Neural cell (in vitro differentiated cells): ENCODE measurements at regions not wholly inside any gene's neighbourhood (a gene's known extent, or its start where the extent isn't known, plus 50 kb on each side); places are given as distances from the start of the nearest gene placed in this dataset.
A peak's percentile ranks its signal among the peaks of the same experiment; 100 is the strongest.

ENCODE experiments used
- H2AFZ ChIP-seq: fragments of 200-600, 300-800 bp; sonication (generic), shearing (Covaris generic); 2 replicates; pipeline ENCODE4 v1.6.0; 2014; ENCODE audit warnings: low read depth, mild to moderate bottlenecking, antibody characterized with exemption, low read length, moderate library complexity
- H3F3A ChIP-seq: fragments of 200-600 bp; shearing (Covaris generic); 2 replicates; pipeline ENCODE4 v1.6.1; 2016; ENCODE audit warnings: mild to moderate bottlenecking, moderate library complexity, mixed read lengths, antibody characterized with exemption, low read length; ENCODE audit not compliant: insufficient read depth, poor library complexity, severe bottlenecking
- H3K27ac ChIP-seq: fragments of 200-600, 300-800 bp; sonication (generic), shearing (Covaris generic); 2 replicates; pipeline ENCODE4 v1.5.1; 2014; ENCODE audit warnings: mild to moderate bottlenecking, low read length, moderate library complexity
- H3K27me3 ChIP-seq: fragments of 300-800, 200-600 bp; sonication (generic), shearing (Covaris generic); 2 replicates; pipeline ENCODE4 v1.6.0; 2014; ENCODE audit warnings: mild to moderate bottlenecking, low read depth, low read length, moderate library complexity; ENCODE audit not compliant: insufficient read depth
- H3K36me3 ChIP-seq: fragments of 300-800, 200-600 bp; sonication (generic), shearing (Covaris generic); 2 replicates; pipeline ENCODE4 v1.5.1; 2014; ENCODE audit warnings: mild to moderate bottlenecking, antibody characterized with exemption, low read length, moderate library complexity; ENCODE audit not compliant: insufficient read depth
- H3K4me2 ChIP-seq: fragments of 300-800, 200-600 bp; sonication (generic), shearing (Covaris generic); 2 replicates; pipeline ENCODE4 v1.6.0; 2014; ENCODE audit warnings: mild to moderate bottlenecking, low read length
- H3K4me3 ChIP-seq: fragments of 300-800, 200-600 bp; sonication (generic), shearing (Covaris generic); 2 replicates; pipeline ENCODE4 v1.5.1; 2014; ENCODE audit warnings: mild to moderate bottlenecking, low read length, moderate library complexity
- H3K79me2 ChIP-seq: fragments of 200-600 bp; shearing (Covaris generic); replicated peaks from 2 replicates; pipeline ENCODE4 v1.6.0; 2014; ENCODE audit warnings: mild to moderate bottlenecking, low read length, moderate library complexity; ENCODE audit not compliant: insufficient read depth
- H3K9ac ChIP-seq: fragments of 300-800, 200-600 bp; sonication (generic), shearing (Covaris generic); 2 replicates; pipeline ENCODE4 v1.6.1; 2016; ENCODE audit warnings: mild to moderate bottlenecking, low read length, mixed read lengths
- H3K9me2 ChIP-seq: fragments of 200-600 bp; shearing (Covaris generic); 2 replicates; pipeline ENCODE4 v1.6.1; 2016; ENCODE audit warnings: mild to moderate bottlenecking, low read length, mixed read lengths; ENCODE audit not compliant: insufficient read depth
- H3K9me3 ChIP-seq: fragments of 200-600, 300-800 bp; sonication (generic), shearing (Covaris generic); 2 replicates; pipeline ENCODE4 v1.6.1; 2016; ENCODE audit warnings: mild to moderate bottlenecking, mixed run types, low read length, moderate library complexity, mixed read lengths
- H4K20me1 ChIP-seq: fragments of 200-600 bp; shearing (Covaris generic); 2 replicates; pipeline ENCODE4 v1.6.1; 2016; ENCODE audit warnings: mild to moderate bottlenecking, mixed run types; ENCODE audit not compliant: insufficient read depth
- CTCF ChIP-seq: fragments of 450-650 bp; IDR thresholded peaks from 2 replicates; pipeline ENCODE4 v1.5.1; 2014; ENCODE audit warnings: antibody characterized with exemption, mild to moderate bottlenecking, moderate library complexity; ENCODE audit not compliant: poor library complexity, severe bottlenecking
- EP300 ChIP-seq: fragments of 450-650 bp; conservative IDR thresholded peaks from 2 replicates; pipeline ENCODE4 v1.6.1; 2014; ENCODE audit warnings: antibody characterized with exemption, mild to moderate bottlenecking, moderate library complexity; ENCODE audit not compliant: poor library complexity, severe bottlenecking
- EZH2 ChIP-seq: fragments of 200-600, 300-800 bp; shearing (Covaris generic), sonication (generic); IDR thresholded peaks from 2 replicates; pipeline ENCODE4 v1.6.1; 2014; ENCODE audit warnings: antibody characterized with exemption, low read length, borderline replicate concordance, mild to moderate bottlenecking; ENCODE audit not compliant: insufficient read depth, poor library complexity, severe bottlenecking
- MXI1 ChIP-seq: fragments of 450-650 bp; conservative IDR thresholded peaks from 2 replicates; pipeline ENCODE4 v1.6.1; 2014; ENCODE audit warnings: antibody characterized with exemption, mild to moderate bottlenecking; ENCODE audit not compliant: poor library complexity, severe bottlenecking
- POLR2AphosphoS5 ChIP-seq: IDR thresholded peaks from 2 replicates; pipeline ENCODE4 v1.6.1; 2012
- RAD21 ChIP-seq: fragments of 450-650 bp; conservative IDR thresholded peaks from 2 replicates; pipeline ENCODE4 v1.6.1; 2014; ENCODE audit warnings: antibody characterized with exemption, mild to moderate bottlenecking, moderate library complexity
- REST ChIP-seq: IDR thresholded peaks from 2 replicates; pipeline ENCODE4 v1.6.1; 2012; ENCODE audit warnings: borderline replicate concordance
- SMC3 ChIP-seq: fragments of 450-650 bp; conservative IDR thresholded peaks from 2 replicates; pipeline ENCODE4 v1.6.1; 2014; ENCODE audit warnings: antibody characterized with exemption, mild to moderate bottlenecking, moderate library complexity; ENCODE audit not compliant: poor library complexity
- TAF1 ChIP-seq: IDR thresholded peaks from 2 replicates; pipeline ENCODE4 v1.6.1; 2012; ENCODE audit warnings: low read depth

GRCh38 chr4:140252742-140253555, 99.0 kb upstream of the MAML3 start:
- Histone ChIP-seq H3K9me2 (no peaks in the 10 kb centered on the region), H2AFZ (peak overlapping the region; percentile 83), H3K27me3 (no peaks in the 10 kb centered on the region), H4K20me1 (no peaks in the 10 kb centered on the region), H3K9ac (peak overlapping the region; percentile 74), H3K9me3 (no peaks in the 10 kb centered on the region), H3K4me3 (peak overlapping the region; percentile 64), H3K4me2 (no peak overlapping the region), H3K36me3 (no peaks in the 10 kb centered on the region), H3K79me2 (no peaks in the 10 kb centered on the region), H3F3A (no peaks in the 10 kb centered on the region), H3K27ac (peak overlapping the region; percentile 87)
- TF ChIP-seq EZH2 (no peak), EP300 (peak; percentile 31), MXI1 (peak; percentile 27), CTCF (peak; percentile 85), TAF1 (no peak), RAD21 (peak; percentile 95), REST (peak; percentile 22), SMC3 (peak; percentile 88), POLR2AphosphoS5 (peak; percentile 38)

- H3F3A ChIP-seq: no peaks in the 10 kb centered on the region
- peak overlapping the region; percentile 64 for H3K4me3 ChIP-seq
- no peak overlapping the region for H3K4me2 ChIP-seq
- H3K9ac ChIP-seq: peak overlapping the region; percentile 74
- no peaks in the 10 kb centered on the region for H3K9me3 ChIP-seq
- H2AFZ ChIP-seq: peak overlapping the region; percentile 69
- no peaks in the 10 kb centered on the region for H3K9me2 ChIP-seq
- H3K79me2 ChIP-seq: no peaks in the 10 kb centered on the region
- no peaks in the 10 kb centered on the region for H3K36me3 ChIP-seq
- no peaks in the 10 kb centered on the region for H3K27me3 ChIP-seq
- TF ChIP-seq EP300 (no peak), RAD21 (no peak), SMC3 (no peak), TAF1 (no peak), CTCF (no peak), MXI1 (no peak), REST (no peak), EZH2 (no peak), POLR2AphosphoS5 (no peak)
- H3K27ac ChIP-seq: peak overlapping the region; percentile 87
- no peaks in the 10 kb centered on the region for H4K20me1 ChIP-seq
Observed at GRCh38 chr4:140252141-140252741, 98.3 kb upstream of the MAML3 start.
